ENCODE measurements at regions not wholly inside any gene's neighbourhood (a gene's known extent, or its start where the extent isn't known, plus 50 kb on each side); places are given as distances from the start of the nearest gene placed in this dataset.

- Histone ChIP-seq H3K36me3 (ENCODE audit: insufficient read depth, low read length) (no peaks in the 10 kb centered on the region), H3K27ac (ENCODE audit: low read depth in 1 of 2, low read length in 2 of 2) (no peak overlapping the region), H3K27me3 (ENCODE audit: control insufficient read depth in 1 of 2, insufficient read depth in 2 of 2, low read length in 2 of 2) (no peaks in the 10 kb centered on the region), H3K9me3 (ENCODE audit: control insufficient read depth in 1 of 2, insufficient read depth in 1 of 2, low read length in 2 of 2) (no peaks in the 10 kb centered on the region), H3K4me1 (ENCODE audit: insufficient read depth, low read length) (no peaks in the 10 kb centered on the region), H3K4me3 (ENCODE audit: low read length) (no peak overlapping the region)
- no peak overlapping the region for H3K27ac Mint-ChIP-seq
- ChIA-PET CTCF (no interaction called here), POLR2A (no interaction called here)
- TF ChIP-seq, protein P1, sequence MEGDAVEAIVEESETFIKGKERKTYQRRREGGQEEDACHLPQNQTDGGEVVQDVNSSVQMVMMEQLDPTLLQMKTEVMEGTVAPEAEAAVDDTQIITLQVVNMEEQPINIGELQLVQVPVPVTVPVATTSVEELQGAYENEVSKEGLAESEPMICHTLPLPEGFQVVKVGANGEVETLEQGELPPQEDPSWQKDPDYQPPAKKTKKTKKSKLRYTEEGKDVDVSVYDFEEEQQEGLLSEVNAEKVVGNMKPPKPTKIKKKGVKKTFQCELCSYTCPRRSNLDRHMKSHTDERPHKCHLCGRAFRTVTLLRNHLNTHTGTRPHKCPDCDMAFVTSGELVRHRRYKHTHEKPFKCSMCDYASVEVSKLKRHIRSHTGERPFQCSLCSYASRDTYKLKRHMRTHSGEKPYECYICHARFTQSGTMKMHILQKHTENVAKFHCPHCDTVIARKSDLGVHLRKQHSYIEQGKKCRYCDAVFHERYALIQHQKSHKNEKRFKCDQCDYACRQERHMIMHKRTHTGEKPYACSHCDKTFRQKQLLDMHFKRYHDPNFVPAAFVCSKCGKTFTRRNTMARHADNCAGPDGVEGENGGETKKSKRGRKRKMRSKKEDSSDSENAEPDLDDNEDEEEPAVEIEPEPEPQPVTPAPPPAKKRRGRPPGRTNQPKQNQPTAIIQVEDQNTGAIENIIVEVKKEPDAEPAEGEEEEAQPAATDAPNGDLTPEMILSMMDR (IDR thresholded peaks at IDR 0.05): no peak
- no peaks in the 10 kb centered on the region for H3K27me3 Mint-ChIP-seq
- ATAC-seq (ENCODE audit: poor library complexity) (no peak), DNase-seq (no peak)
- no peak overlapping the region for H3K4me3 Mint-ChIP-seq
- peaks cover 7% of the 10 kb centered on the region for H3K9me3 Mint-ChIP-seq
- no peaks in the 10 kb centered on the region for H3K4me1 Mint-ChIP-seq (ENCODE audit: low read depth)
- H3K36me3 Mint-ChIP-seq (ENCODE audit: low read depth): no peaks in the 10 kb centered on the region
- intact Hi-C loops (cut with DNase I, micrococcal nuclease): no loop called here
Observed at GRCh38 chr13:34028496-34029442, 210.8 kb downstream of the RFC3 start.

DNA sequence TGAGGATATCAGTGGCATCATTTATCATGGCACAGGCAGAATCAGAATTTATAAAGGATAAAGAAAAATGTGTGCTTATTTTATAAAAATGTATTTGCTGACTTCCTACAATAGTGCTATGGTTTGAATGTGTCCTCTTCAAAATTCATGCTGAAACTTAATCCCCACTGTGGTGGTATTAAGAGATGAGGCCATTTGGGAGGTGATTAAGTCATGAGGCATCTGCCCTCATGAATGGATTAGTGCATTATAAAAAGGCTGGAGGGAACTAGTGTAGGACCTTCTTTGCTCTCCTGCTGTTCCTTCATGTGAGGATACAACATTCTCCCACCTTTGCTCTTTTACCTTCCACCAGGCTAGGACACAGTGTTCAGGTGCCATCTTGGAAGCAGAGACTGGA, 212.8 kb downstream of the RFC3 start:
- no peak overlapping the region for H3K4me3 ChIP-seq (ENCODE audit: low read length)
- ATAC-seq (ENCODE audit: poor library complexity): no peak
- no peaks in the 10 kb centered on the region for H3K36me3 Mint-ChIP-seq (ENCODE audit: low read depth)
- no peaks in the 10 kb centered on the region for H3K27me3 ChIP-seq (ENCODE audit: control insufficient read depth in 1 of 2, insufficient read depth in 2 of 2, low read length in 2 of 2)
- no peak overlapping the region for H3K4me3 Mint-ChIP-seq
- no peaks in the 10 kb centered on the region for H3K9me3 ChIP-seq (ENCODE audit: control insufficient read depth in 1 of 2, insufficient read depth in 1 of 2, low read length in 2 of 2)
- H3K4me1 Mint-ChIP-seq (ENCODE audit: low read depth): no peaks in the 10 kb centered on the region
- H3K4me1 ChIP-seq (ENCODE audit: insufficient read depth, low read length): no peaks in the 10 kb centered on the region
- intact Hi-C loops (cut with DNase I, micrococcal nuclease): no loop called here
- no peak overlapping the region for H3K27ac Mint-ChIP-seq
- H3K36me3 ChIP-seq (ENCODE audit: insufficient read depth, low read length): no peaks in the 10 kb centered on the region
- H3K9me3 Mint-ChIP-seq: peaks cover 11% of the 10 kb centered on the region
- POLR2A ChIA-PET: no interaction called here
- CTCF ChIA-PET: no interaction called here
- no peak overlapping the region for H3K27ac ChIP-seq (ENCODE audit: low read depth in 1 of 2, low read length in 2 of 2)
- H3K27me3 Mint-ChIP-seq: peaks cover 4% of the 10 kb centered on the region
- TF ChIP-seq, protein P1 (IDR thresholded peaks at IDR 0.05): no peak
- no peak for DNase-seq

DNA sequence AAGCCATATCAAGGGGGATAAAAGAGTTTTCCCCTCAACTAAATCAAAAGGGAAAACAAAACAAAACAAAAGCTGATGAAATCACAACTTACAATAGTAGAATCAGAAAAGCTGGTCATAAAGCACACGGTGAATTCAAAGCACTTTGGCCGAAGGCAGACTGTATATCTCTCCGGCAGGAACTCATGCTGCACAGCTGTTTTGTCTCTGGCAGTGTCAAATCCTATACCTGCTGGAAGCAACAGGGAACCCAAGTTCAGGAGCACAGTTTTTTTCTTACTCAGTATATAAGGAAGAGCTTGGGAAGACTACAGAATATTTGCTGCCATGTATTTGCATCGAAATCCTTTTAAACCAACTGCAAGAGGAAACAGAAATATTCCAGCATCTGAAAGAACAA, 213.7 kb downstream of the RFC3 start:
- no peaks in the 10 kb centered on the region for H3K9me3 ChIP-seq (ENCODE audit: control insufficient read depth in 1 of 2, insufficient read depth in 1 of 2, low read length in 2 of 2)
- Mint-ChIP-seq H3K36me3 (ENCODE audit: low read depth) (no peaks in the 10 kb centered on the region), H3K27me3 (peaks cover 4% of the 10 kb centered on the region), H3K9me3 (peaks cover 8% of the 10 kb centered on the region), H3K4me3 (no peak overlapping the region), H3K27ac (no peak overlapping the region), H3K4me1 (ENCODE audit: low read depth) (no peaks in the 10 kb centered on the region)
- TF ChIP-seq, protein P1 (IDR thresholded peaks at IDR 0.05): no peak
- no peaks in the 10 kb centered on the region for H3K36me3 ChIP-seq (ENCODE audit: insufficient read depth, low read length)
- ChIA-PET CTCF (no interaction called here), POLR2A (no interaction called here)
- H3K27ac ChIP-seq (ENCODE audit: low read depth in 1 of 2, low read length in 2 of 2): no peak overlapping the region
- intact Hi-C loops (cut with DNase I, micrococcal nuclease): no loop called here
- H3K4me3 ChIP-seq (ENCODE audit: low read length): no peak overlapping the region
- no peaks in the 10 kb centered on the region for H3K27me3 ChIP-seq (ENCODE audit: control insufficient read depth in 1 of 2, insufficient read depth in 2 of 2, low read length in 2 of 2)
- H3K4me1 ChIP-seq (ENCODE audit: insufficient read depth, low read length): no peaks in the 10 kb centered on the region
- ATAC-seq (ENCODE audit: poor library complexity): no peak
- DNase-seq: no peak
